ENCODE measurements at regions not wholly inside any gene's neighbourhood (a gene's known extent, or its start where the extent isn't known, plus 50 kb on each side); places are given as distances from the start of the nearest gene placed in this dataset.

DNA sequence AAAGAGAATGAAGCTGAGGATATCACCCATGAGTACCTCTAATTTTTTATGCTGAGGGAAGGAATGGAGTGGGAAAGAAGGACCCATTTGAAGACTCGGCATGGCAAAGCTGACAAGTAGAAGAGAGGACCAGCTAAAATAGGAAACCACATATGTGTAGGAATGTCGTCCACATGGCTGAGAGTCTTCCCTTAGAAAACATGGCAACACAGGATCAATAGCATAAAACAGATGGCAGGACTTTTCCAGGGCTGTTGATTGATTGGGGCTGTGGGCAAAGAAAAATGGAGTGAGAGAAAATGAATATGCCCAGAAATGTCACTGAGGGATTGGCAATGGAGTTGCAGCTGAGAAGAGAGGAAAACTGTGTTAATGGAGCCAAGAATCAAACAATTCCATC is 76.2 kb upstream of the PRICKLE2 start:
- intact Hi-C loops (cut with micrococcal nuclease; ENCODE audit: unreplicated experiment) = no loop called here
- H3K27ac ChIP-seq (ENCODE audit: low read depth, low read length, poor library complexity, severe bottlenecking) = no peak overlapping the region
- no peaks in the 10 kb centered on the region for H3K4me1 ChIP-seq (ENCODE audit: insufficient read depth, low read length, poor library complexity, severe bottlenecking)
- CTCF ChIA-PET = no interaction called here
- no peak overlapping the region for H3K4me3 ChIP-seq (ENCODE audit: low read depth, low read length, poor library complexity, severe bottlenecking)
- no peak for DNase-seq (ENCODE audit: low spot score)
- H3K27me3 ChIP-seq (replicated peaks; ENCODE audit: insufficient read depth, low read depth, low read length, poor library complexity) = no peaks in the 10 kb centered on the region
- TF ChIP-seq EZH2 (IDR thresholded peaks at IDR 0.05; ENCODE audit: borderline replicate concordance, low read depth, low read length, poor library complexity, severe bottlenecking) = no peak
- TF ChIP-seq, protein P1, sequence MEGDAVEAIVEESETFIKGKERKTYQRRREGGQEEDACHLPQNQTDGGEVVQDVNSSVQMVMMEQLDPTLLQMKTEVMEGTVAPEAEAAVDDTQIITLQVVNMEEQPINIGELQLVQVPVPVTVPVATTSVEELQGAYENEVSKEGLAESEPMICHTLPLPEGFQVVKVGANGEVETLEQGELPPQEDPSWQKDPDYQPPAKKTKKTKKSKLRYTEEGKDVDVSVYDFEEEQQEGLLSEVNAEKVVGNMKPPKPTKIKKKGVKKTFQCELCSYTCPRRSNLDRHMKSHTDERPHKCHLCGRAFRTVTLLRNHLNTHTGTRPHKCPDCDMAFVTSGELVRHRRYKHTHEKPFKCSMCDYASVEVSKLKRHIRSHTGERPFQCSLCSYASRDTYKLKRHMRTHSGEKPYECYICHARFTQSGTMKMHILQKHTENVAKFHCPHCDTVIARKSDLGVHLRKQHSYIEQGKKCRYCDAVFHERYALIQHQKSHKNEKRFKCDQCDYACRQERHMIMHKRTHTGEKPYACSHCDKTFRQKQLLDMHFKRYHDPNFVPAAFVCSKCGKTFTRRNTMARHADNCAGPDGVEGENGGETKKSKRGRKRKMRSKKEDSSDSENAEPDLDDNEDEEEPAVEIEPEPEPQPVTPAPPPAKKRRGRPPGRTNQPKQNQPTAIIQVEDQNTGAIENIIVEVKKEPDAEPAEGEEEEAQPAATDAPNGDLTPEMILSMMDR (conservative IDR thresholded peaks at IDR 0.05; ENCODE audit: low read depth, low read length) = no peak
- no TSS peak for BruUV-seq (replicated peaks)
- H3K36me3 ChIP-seq (ENCODE audit: insufficient read depth, low read length, poor library complexity, severe bottlenecking) = no peaks in the 10 kb centered on the region
- POLR2A ChIA-PET (ENCODE audit: low non-redundant PET) = no interaction called here
- no peaks in the 10 kb centered on the region for H3K9me3 ChIP-seq (ENCODE audit: low read depth, low read length, poor library complexity, severe bottlenecking)

DNA sequence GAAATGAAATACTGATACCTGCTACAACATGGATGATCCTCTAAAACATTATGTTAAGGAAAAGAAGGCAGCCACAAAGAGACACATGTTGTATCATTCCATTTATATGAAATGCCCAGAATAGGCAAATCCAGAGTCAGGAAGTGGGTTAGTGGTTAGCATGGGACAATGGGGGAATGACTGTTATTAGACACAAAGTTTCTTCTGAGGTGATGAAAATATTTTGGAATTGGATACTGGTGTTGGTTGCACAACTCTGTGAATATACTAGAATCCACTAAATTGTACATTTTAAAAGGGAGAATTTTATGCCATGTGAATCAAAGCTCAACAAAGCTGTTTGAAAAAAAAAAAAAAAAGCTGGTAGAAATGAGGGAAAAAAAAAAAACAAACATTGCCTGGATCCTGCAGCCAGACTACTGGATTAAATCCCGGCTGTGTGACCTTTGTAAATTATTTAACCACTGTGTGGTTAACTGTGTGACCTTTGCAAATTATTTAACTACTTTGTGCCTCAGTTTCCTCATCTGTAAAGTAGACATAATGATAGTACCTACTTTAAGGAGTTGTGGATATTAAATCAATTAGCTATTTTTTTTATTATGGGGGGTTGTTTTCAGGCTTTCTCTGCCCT is 75.6 kb upstream of the PRICKLE2 start:
- intact Hi-C loops (cut with micrococcal nuclease; ENCODE audit: unreplicated experiment) = no loop called here
- H3K4me3 ChIP-seq (ENCODE audit: low read depth, low read length, poor library complexity, severe bottlenecking) = no peak overlapping the region
- ChIA-PET CTCF (no interaction called here), POLR2A (ENCODE audit: low non-redundant PET) (no interaction called here)
- H3K9me3 ChIP-seq (ENCODE audit: low read depth, low read length, poor library complexity, severe bottlenecking) = no peaks in the 10 kb centered on the region
- no peaks in the 10 kb centered on the region for H3K27me3 ChIP-seq (replicated peaks; ENCODE audit: insufficient read depth, low read depth, low read length, poor library complexity)
- no peak for TF ChIP-seq EZH2 (IDR thresholded peaks at IDR 0.05; ENCODE audit: borderline replicate concordance, low read depth, low read length, poor library complexity, severe bottlenecking)
- TF ChIP-seq, protein P1 (conservative IDR thresholded peaks at IDR 0.05; ENCODE audit: low read depth, low read length) = no peak
- DNase-seq (ENCODE audit: low spot score) = no peak
- no peak overlapping the region for H3K27ac ChIP-seq (ENCODE audit: low read depth, low read length, poor library complexity, severe bottlenecking)
- no peaks in the 10 kb centered on the region for H3K36me3 ChIP-seq (ENCODE audit: insufficient read depth, low read length, poor library complexity, severe bottlenecking)
- BruUV-seq (replicated peaks) = no TSS peak
- no peaks in the 10 kb centered on the region for H3K4me1 ChIP-seq (ENCODE audit: insufficient read depth, low read length, poor library complexity, severe bottlenecking)

DNA sequence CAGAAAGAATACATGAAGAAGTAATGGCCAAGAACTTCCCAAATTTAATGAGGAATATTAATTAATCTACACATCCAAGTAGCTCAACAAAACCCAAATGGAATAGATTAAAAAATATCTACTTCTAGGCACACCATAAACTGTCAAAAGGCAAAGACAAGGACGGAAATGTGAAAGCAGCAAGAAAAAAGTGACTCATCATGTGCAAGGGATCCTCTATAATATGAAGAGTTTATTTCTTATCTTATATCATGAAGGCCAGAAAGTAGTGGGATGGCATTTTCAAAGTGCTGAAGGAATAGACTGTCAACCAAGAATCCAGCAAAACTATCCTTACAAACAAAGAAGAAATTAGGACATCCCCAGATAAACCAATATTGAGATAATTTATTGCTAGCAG is 73.9 kb upstream of the PRICKLE2 start:
- POLR2A ChIA-PET (ENCODE audit: low non-redundant PET) = no interaction called here

More for the DNA sequence above, 73.9 kb upstream of the PRICKLE2 start:
- Histone ChIP-seq H3K9me3 (ENCODE audit: low read depth, low read length, poor library complexity, severe bottlenecking) (no peaks in the 10 kb centered on the region), H3K36me3 (ENCODE audit: insufficient read depth, low read length, poor library complexity, severe bottlenecking) (no peaks in the 10 kb centered on the region), H3K27me3 (replicated peaks; ENCODE audit: insufficient read depth, low read depth, low read length, poor library complexity) (no peaks in the 10 kb centered on the region), H3K4me1 (ENCODE audit: insufficient read depth, low read length, poor library complexity, severe bottlenecking) (no peaks in the 10 kb centered on the region), H3K4me3 (ENCODE audit: low read depth, low read length, poor library complexity, severe bottlenecking) (no peak overlapping the region), H3K27ac (ENCODE audit: low read depth, low read length, poor library complexity, severe bottlenecking) (no peak overlapping the region)
- no peak for DNase-seq (ENCODE audit: low spot score)
- no peak for TF ChIP-seq EZH2 (IDR thresholded peaks at IDR 0.05; ENCODE audit: borderline replicate concordance, low read depth, low read length, poor library complexity, severe bottlenecking)
- TF ChIP-seq, protein P1 (conservative IDR thresholded peaks at IDR 0.05; ENCODE audit: low read depth, low read length) = no peak
- intact Hi-C loops (cut with micrococcal nuclease; ENCODE audit: unreplicated experiment) = no loop called here
- BruUV-seq (replicated peaks) = no TSS peak
- CTCF ChIA-PET = no interaction called here

Data from A673 (cell line).